Upper lobe of left lung (tissue), 6 donors: ENCODE measurements at regions not wholly inside any gene's neighbourhood (a gene's known extent, or its start where the extent isn't known, plus 50 kb on each side); places are given as distances from the start of the nearest gene placed in this dataset.

Source experiments
- ATAC-seq, 2 donors: fragments of 200-7000 bp; cut with Tn5 transposase; one replicate each; pipeline ENCODE4 v1.9.1; 2022; ENCODE audit warnings: mild to moderate bottlenecking in 2 of 2, moderate library complexity in 2 of 2; ENCODE audit not compliant: low FRiP score in 2 of 2
- DNase-seq, 2 donors: peaks; one replicate each; pipeline ENCODE4 v3.0.0-alpha.2; 2019 to 2020
- H3K27ac ChIP-seq, 4 donors: fragments of 200-600 bp; sonication (generic); one replicate each; pipeline ENCODE4 v1.5.1; 2016 to 2019
- H3K27me3 ChIP-seq, 4 donors: fragments of 200-600 bp; sonication (generic); one replicate each; pipeline ENCODE4 v1.5.1; 2017 to 2019
- H3K36me3 ChIP-seq, 4 donors: fragments of 200-600 bp; sonication (generic); one replicate each; pipeline ENCODE4 v1.5.1; 2016 to 2019
- H3K4me1 ChIP-seq, 4 donors: fragments of 200-600 bp; sonication (generic); one replicate each; pipeline ENCODE4 v1.5.1; 2018 to 2019
- H3K4me3 ChIP-seq, 4 donors: fragments of 200-600 bp; sonication (generic); one replicate each; pipeline ENCODE4 v1.5.1; 2017 to 2019; ENCODE audit warnings: mild to moderate bottlenecking in 2 of 4, moderate library complexity in 1 of 4
- H3K9me3 ChIP-seq, 4 donors: fragments of 200-600 bp; sonication (generic); one replicate each; pipeline ENCODE4 v1.5.1; 2018 to 2019
- CTCF ChIP-seq, 6 experiments: fragments of 450-650 bp in 4 of 6; fragments of 200-600 bp in 2 of 6; sonication (generic) in 2 of 6; IDR thresholded peaks; one replicate each; pipeline ENCODE4 v1.5.1; 2016 to 2019; ENCODE audit warnings: antibody characterized with exemption in 6 of 6
- EP300 ChIP-seq, 4 donors: sonication (generic); formaldehyde crosslinking; IDR thresholded peaks; one replicate each; pipeline ENCODE4 v1.5.1; 2017; ENCODE audit warnings: antibody characterized with exemption in 4 of 4, control low read depth in 2 of 4
- POLR2A ChIP-seq, 4 donors: fragments of 450-650 bp; IDR thresholded peaks; one replicate each; pipeline ENCODE4 v1.5.1; 2016 to 2017; ENCODE audit warnings: antibody characterized with exemption in 4 of 4, mild to moderate bottlenecking in 2 of 4
- POLR2AphosphoS5 ChIP-seq, 2 donors: sonication (generic); formaldehyde crosslinking; IDR thresholded peaks; one replicate each; pipeline ENCODE4 v1.5.1; 2017; ENCODE audit warnings: antibody characterized with exemption in 2 of 2
- WGBS, 2 donors: methylation state at CpG; one replicate each; pipeline ENCODE4 v1.1.5; 2017 to 2018; 5-methylcytosine and 5-hydroxymethylcytosine counted together
- donor health status: DM: no; HTN: no; CAD: no; lungs with moderate emphysema.
- donor health status: DM: no; HTN: yes; CAD: no; lungs with severe emphysema.

DNA sequence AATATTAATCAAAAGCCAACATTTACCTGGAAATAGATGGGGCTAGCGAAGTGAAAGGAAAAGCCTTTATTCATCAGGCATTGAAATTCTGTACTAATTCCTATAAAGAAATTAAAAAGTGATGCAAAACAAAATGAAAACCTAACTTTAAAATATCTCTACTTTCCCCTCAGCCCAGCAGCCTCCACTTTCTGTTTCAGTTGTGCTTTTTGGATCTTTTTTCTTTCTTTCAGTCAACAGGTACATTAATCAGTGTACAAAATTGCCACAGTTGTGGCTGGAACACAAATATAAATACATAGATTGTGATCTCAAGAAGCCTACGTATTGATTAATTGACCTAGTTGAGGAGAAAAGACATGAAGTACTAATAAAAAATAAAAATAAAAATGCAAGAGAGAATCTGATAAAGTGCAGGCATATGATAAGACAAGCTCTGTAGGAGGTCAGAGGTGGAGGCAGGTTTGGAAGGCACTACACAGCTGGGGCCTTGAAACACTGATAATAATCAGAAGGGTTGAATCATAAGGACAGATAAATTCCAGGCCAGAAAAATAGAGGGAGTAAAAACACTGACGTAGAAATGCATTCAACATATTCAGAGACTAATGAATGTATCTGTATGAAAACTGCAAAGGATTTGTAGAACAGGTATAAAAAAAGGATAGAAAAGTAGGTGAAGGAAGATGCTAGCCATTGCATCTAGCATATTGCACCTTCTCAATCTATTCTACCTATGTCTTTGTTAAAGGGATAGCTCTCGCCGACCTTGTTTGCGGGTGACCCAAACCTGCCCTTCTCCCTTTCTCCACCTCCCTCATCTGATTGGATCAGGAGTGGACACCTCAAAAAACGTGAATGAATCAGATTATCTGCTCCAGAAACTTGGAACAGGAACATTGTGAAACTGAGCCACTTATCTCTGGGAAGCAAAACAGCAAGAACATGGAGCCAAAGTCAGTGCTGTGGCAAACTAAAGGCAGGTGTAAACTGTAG is 607.8 kb upstream of the ADGRL2 start:
- ATAC-seq (no peak), DNase-seq (no peak)
- 80 to 85% methylated on average over 7 of the region's 7 CpGs for WGBS, 2 donors
- H3K27ac ChIP-seq = no peak overlapping the region
- no peak for TF ChIP-seq CTCF (IDR thresholded peaks at IDR 0.05)
- TF ChIP-seq POLR2A (IDR thresholded peaks at IDR 0.05) = no peak
- no peak for TF ChIP-seq POLR2AphosphoS5 (IDR thresholded peaks at IDR 0.05)
- TF ChIP-seq EP300 (IDR thresholded peaks at IDR 0.05) = no peak
- H3K4me1 ChIP-seq = no peaks in the 10 kb centered on the region
- no peaks in the 10 kb centered on the region for H3K36me3 ChIP-seq
- no peak overlapping the region for H3K4me3 ChIP-seq
- H3K27me3 ChIP-seq = no peaks in the 10 kb centered on the region
- no peaks in the 10 kb centered on the region for H3K9me3 ChIP-seq

- ATAC-seq = no peak
These were observed 610.7 kb upstream of the ADGRL2 start for GRCh38 chr1:81190003-81190402.

DNA sequence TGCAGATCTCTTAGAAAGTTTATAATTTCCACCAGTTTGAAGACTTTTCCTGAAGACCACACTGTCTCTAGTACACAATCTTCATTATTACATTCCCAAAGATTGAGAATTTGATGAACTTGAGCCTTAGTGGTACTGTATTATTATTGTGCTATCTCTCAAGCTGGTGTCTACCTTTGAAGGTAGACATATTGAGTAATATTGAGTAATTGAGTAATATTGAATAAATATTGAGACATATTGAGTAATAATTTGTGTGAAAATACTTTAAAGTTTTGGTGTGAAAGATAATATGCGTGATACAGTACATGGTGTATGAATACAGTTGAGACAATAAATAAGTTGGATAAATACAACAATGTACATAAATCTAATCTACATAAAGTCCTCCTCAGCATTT is 613.1 kb upstream of the ADGRL2 start:
- 79 to 85% methylated on average over 1 of the region's 1 CpG for WGBS, 2 donors
- Histone ChIP-seq H3K27me3 (no peaks in the 10 kb centered on the region), H3K9me3 (no peaks in the 10 kb centered on the region), H3K4me1 (no peaks in the 10 kb centered on the region), H3K4me3 (no peak overlapping the region), H3K27ac (no peak overlapping the region), H3K36me3 (no peaks in the 10 kb centered on the region)
- no peak for TF ChIP-seq CTCF (IDR thresholded peaks at IDR 0.05)
- TF ChIP-seq POLR2AphosphoS5 (IDR thresholded peaks at IDR 0.05) = no peak
- TF ChIP-seq POLR2A (IDR thresholded peaks at IDR 0.05) = no peak
- TF ChIP-seq EP300 (IDR thresholded peaks at IDR 0.05) = no peak
- DNase-seq (no peak), ATAC-seq (no peak)

More at GRCh38 chr1:81190003-81190402, 610.7 kb upstream of the ADGRL2 start:
- Histone ChIP-seq H3K4me3 (no peak overlapping the region), H3K27ac (no peak overlapping the region), H3K27me3 (no peaks in the 10 kb centered on the region), H3K4me1 (no peaks in the 10 kb centered on the region), H3K36me3 (no peaks in the 10 kb centered on the region), H3K9me3 (no peaks in the 10 kb centered on the region)
- WGBS, 2 donors = 94 to 95% methylated on average over 3 of the region's 3 CpGs
- no peak for DNase-seq
- TF ChIP-seq POLR2AphosphoS5 (IDR thresholded peaks at IDR 0.05) (no peak), CTCF (IDR thresholded peaks at IDR 0.05) (no peak), POLR2A (IDR thresholded peaks at IDR 0.05) (no peak), EP300 (IDR thresholded peaks at IDR 0.05) (no peak)

DNA sequence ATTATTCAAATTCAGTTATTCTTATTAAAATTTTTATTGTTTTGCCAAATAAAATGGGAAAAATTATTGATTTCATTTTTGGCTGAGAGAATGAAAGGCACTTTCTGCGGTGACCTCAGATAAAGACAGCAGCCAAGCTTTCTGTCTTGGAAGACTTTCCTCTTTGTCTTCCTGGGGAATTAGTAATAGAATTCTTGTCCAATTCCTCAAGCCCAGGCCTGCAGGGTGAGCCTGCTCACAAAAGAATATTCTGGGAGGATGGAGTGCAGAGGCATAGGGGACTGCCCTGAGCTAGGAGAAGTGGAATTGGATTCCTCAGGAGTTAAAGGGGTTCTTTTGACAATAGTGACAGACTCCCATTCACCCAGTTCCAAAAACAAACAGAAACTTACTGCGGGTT is 614.5 kb upstream of the ADGRL2 start:
- WGBS, 2 donors = 85 to 86% methylated on average over 2 of the region's 2 CpGs

More for the DNA sequence above, 614.5 kb upstream of the ADGRL2 start:
- H3K9me3 ChIP-seq = no peaks in the 10 kb centered on the region
- no peaks in the 10 kb centered on the region for H3K36me3 ChIP-seq
- no peaks in the 10 kb centered on the region for H3K27me3 ChIP-seq
- peak in 1 of 2 donors; percentile 56 for ATAC-seq
- DNase-seq = no peak
- no peaks in the 10 kb centered on the region for H3K4me1 ChIP-seq
- TF ChIP-seq CTCF (IDR thresholded peaks at IDR 0.05) (no peak), EP300 (IDR thresholded peaks at IDR 0.05) (no peak), POLR2AphosphoS5 (IDR thresholded peaks at IDR 0.05) (no peak), POLR2A (IDR thresholded peaks at IDR 0.05) (no peak)
- H3K4me3 ChIP-seq = no peak overlapping the region
- no peak overlapping the region for H3K27ac ChIP-seq
